OCI-M1 (cell line): ENCODE measurements at regions not wholly inside any gene's neighbourhood (a gene's known extent, or its start where the extent isn't known, plus 50 kb on each side); places are given as distances from the start of the nearest gene placed in this dataset.

Source experiments
- DNase-seq: peaks from one replicate; lab custom pipeline; 2025; lab: John Stamatoyannopoulos, UW

- peak; percentile 30 for DNase-seq
Observed at GRCh38 chr12:77122236-77122635, 56.9 kb upstream of the E2F7 start.

GRCh38 chr12:77120156-77121085 is 55.1 kb upstream of the E2F7 start:
- DNase-seq: no peak

- no peak for DNase-seq
Observed at GRCh38 chr12:77118696-77119095, 53.3 kb upstream of the E2F7 start.

GRCh38 chr12:77116277-77116676 is 50.9 kb upstream of the E2F7 start:
- DNase-seq: no peak

- no peak for DNase-seq
Observed at GRCh38 chr12:77115471-77115870, 50.1 kb upstream of the E2F7 start.
